ENCODE measurements at regions not wholly inside any gene's neighbourhood (a gene's known extent, or its start where the extent isn't known, plus 50 kb on each side); places are given as distances from the start of the nearest gene placed in this dataset.
"Not testable (repeated sequence)": the region's sequence is repeated elsewhere in the genome, so short reads cannot be mapped to it uniquely, and the experiment has no call there.

GRCh38 chr1:99444211-99444927 is 180.1 kb downstream of the PLPPR4 start:
- not testable (repeated sequence) for DNase-seq (ENCODE audit: low spot score)

- DNase-seq (ENCODE audit: low spot score) = no peak
Observed at GRCh38 chr1:99445071-99445470, 180.8 kb downstream of the PLPPR4 start.

- no peak for DNase-seq (ENCODE audit: low spot score)
Observed at GRCh38 chr1:99445486-99445885, 181.2 kb downstream of the PLPPR4 start.

- no peak for DNase-seq (ENCODE audit: low spot score)
Observed at GRCh38 chr1:99447721-99448120, 183.4 kb downstream of the PLPPR4 start.

- DNase-seq (ENCODE audit: low spot score) = no peak
Observed at GRCh38 chr1:99455760-99456159, 190.2 kb upstream of the PALMD start.

- no peak for DNase-seq (ENCODE audit: low spot score)
Observed at GRCh38 chr1:99456536-99456935, 189.4 kb upstream of the PALMD start.

- no peak for DNase-seq (ENCODE audit: low spot score)
Observed at GRCh38 chr1:99457381-99458165, 188.3 kb upstream of the PALMD start.

- DNase-seq (ENCODE audit: low spot score) = no peak
Observed at GRCh38 chr1:99461499-99461898, 184.4 kb upstream of the PALMD start.

- DNase-seq (ENCODE audit: low spot score) = no peak
Observed at GRCh38 chr1:99464738-99465137, 181.2 kb upstream of the PALMD start.

- DNase-seq (ENCODE audit: low spot score) = peak; percentile 81
Observed at GRCh38 chr1:99465176-99465900, 180.6 kb upstream of the PALMD start.

GRCh38 chr1:99467645-99468044 is 178.3 kb upstream of the PALMD start:
- DNase-seq (ENCODE audit: low spot score) = no peak

- DNase-seq (ENCODE audit: low spot score) = no peak
Observed at GRCh38 chr1:99469550-99469971, 176.4 kb upstream of the PALMD start.

GRCh38 chr1:99472893-99473292 is 173.0 kb upstream of the PALMD start:
- no peak for DNase-seq (ENCODE audit: low spot score)

GRCh38 chr1:99474350-99474893 is 171.5 kb upstream of the PALMD start:
- DNase-seq (ENCODE audit: low spot score) = no peak

- no peak for DNase-seq (ENCODE audit: low spot score)
Observed at GRCh38 chr1:99476058-99476457, 169.9 kb upstream of the PALMD start.

- DNase-seq (ENCODE audit: low spot score) = peak; percentile 77
Observed at GRCh38 chr1:99481391-99481996, 164.4 kb upstream of the PALMD start.

- no peak for DNase-seq (ENCODE audit: low spot score)
Observed at GRCh38 chr1:99482286-99482685, 163.6 kb upstream of the PALMD start.

- DNase-seq (ENCODE audit: low spot score) = no peak
Observed at GRCh38 chr1:99482750-99483149, 163.2 kb upstream of the PALMD start.

GRCh38 chr1:99490031-99490430 is 155.9 kb upstream of the PALMD start:
- no peak for DNase-seq (ENCODE audit: low spot score)

GRCh38 chr1:99496067-99496466 is 149.8 kb upstream of the PALMD start:
- DNase-seq (ENCODE audit: low spot score) = no peak

GRCh38 chr1:99497690-99498089 is 148.2 kb upstream of the PALMD start:
- DNase-seq (ENCODE audit: low spot score) = no peak

GRCh38 chr1:99500541-99500940 is 145.4 kb upstream of the PALMD start:
- no peak for DNase-seq (ENCODE audit: low spot score)

All from SK-N-DZ (cell line).